H1 (cell line): ENCODE measurements at regions not wholly inside any gene's neighbourhood (a gene's known extent, or its start where the extent isn't known, plus 50 kb on each side); places are given as distances from the start of the nearest gene placed in this dataset.

ENCODE experiments used
- POU5F1 ChIP-seq: IDR thresholded peaks from 2 replicates; pipeline ENCODE4 v1.6.1; 2011; ENCODE audit warnings: low read depth, mild to moderate bottlenecking, low read length, moderate library complexity
- SUZ12 ChIP-seq: fragments of 200-600 bp; sonication (generic); IDR thresholded peaks from 2 replicates; pipeline ENCODE4 v1.6.1; 2012; ENCODE audit warnings: mild to moderate bottlenecking, inconsistent platforms, low read length, moderate library complexity, mixed read lengths
- ZNF274 ChIP-seq: IDR thresholded peaks from 2 replicates; pipeline ENCODE4 v1.7.0; 2012; ENCODE audit warnings: low read length, borderline replicate concordance; ENCODE audit errors: extremely low read depth

- TF ChIP-seq POU5F1 = no peak
- TF ChIP-seq SUZ12 = no peak
- TF ChIP-seq ZNF274 = no peak
- TF ChIP-seq, all 59 proteins: peak for 0
These were observed 71.4 kb downstream of the GLRX5 start (continued) for GRCh38 chr14:95606266-95606665.
